ENCODE measurements at regions not wholly inside any gene's neighbourhood (a gene's known extent, or its start where the extent isn't known, plus 50 kb on each side); places are given as distances from the start of the nearest gene placed in this dataset.

GRCh38 chr1:173100476-173101107 is 49.9 kb upstream of the TNFSF18 start:
- TF ChIP-seq CTCF (IDR thresholded peaks at IDR 0.05) (no peak), EZH2 (IDR thresholded peaks at IDR 0.05) (no peak)
